Liver (tissue), 7 donors: ENCODE measurements at regions not wholly inside any gene's neighbourhood (a gene's known extent, or its start where the extent isn't known, plus 50 kb on each side); places are given as distances from the start of the nearest gene placed in this dataset.

Experiments
- DNase-seq: peaks from one replicate; pipeline ENCODE4 v3.0.0-alpha.2; 2017; ENCODE audit warnings: low spot score
- H3K27ac ChIP-seq, 2 donors: one replicate each; pipeline ENCODE4 v1.7.0; 2013; ENCODE audit warnings: inconsistent platforms in 2 of 2, low read length in 2 of 2, control low read depth in 1 of 2, low read depth in 1 of 2, mild to moderate bottlenecking in 1 of 2
- H3K27me3 ChIP-seq, 4 donors: one replicate each; pipeline versions ENCODE4 v1.6.1 to v1.7.0; 2013; ENCODE audit warnings: low read length in 3 of 4, inconsistent platforms in 1 of 4, mild to moderate bottlenecking in 1 of 4, moderate library complexity in 1 of 4; ENCODE audit not compliant: control insufficient read depth in 4 of 4, insufficient read depth in 4 of 4
- H3K36me3 ChIP-seq, 4 donors: one replicate each; pipeline versions ENCODE4 v1.6.1 to v1.7.0; 2013; ENCODE audit warnings: low read length in 3 of 4, mild to moderate bottlenecking in 3 of 4, low read depth in 1 of 4, moderate library complexity in 1 of 4; ENCODE audit not compliant: control insufficient read depth in 4 of 4, insufficient read depth in 3 of 4
- H3K4me1 ChIP-seq, 4 donors: one replicate each; pipeline versions ENCODE4 v1.6.1 to v1.7.0; 2013; ENCODE audit warnings: low read length in 3 of 4, mild to moderate bottlenecking in 3 of 4, moderate library complexity in 1 of 4; ENCODE audit not compliant: control insufficient read depth in 4 of 4, insufficient read depth in 4 of 4
- H3K4me3 ChIP-seq, 3 donors: one replicate each; pipeline versions ENCODE4 v1.6.1 to v1.7.0; 2013; ENCODE audit warnings: low read length in 3 of 3, control low read depth in 1 of 3, low read depth in 1 of 3, mild to moderate bottlenecking in 1 of 3
- H3K9ac ChIP-seq, 2 donors: one replicate each; pipeline ENCODE4 v1.7.0; 2013; ENCODE audit warnings: low read length in 2 of 2, mild to moderate bottlenecking in 2 of 2, moderate library complexity in 2 of 2, control low read depth in 1 of 2, low read depth in 1 of 2
- H3K9me3 ChIP-seq, 4 donors: one replicate each; pipeline versions ENCODE4 v1.6.1 to v1.7.0; 2013; ENCODE audit warnings: low read length in 3 of 4; ENCODE audit not compliant: control insufficient read depth in 4 of 4
- EGR1 ChIP-seq, 2 donors: IDR thresholded peaks; 2 replicates each; pipeline ENCODE4 v1.6.1; 2016 to 2018; ENCODE audit warnings: antibody characterized with exemption in 2 of 2, low read depth in 2 of 2
- FOXA1 ChIP-seq: IDR thresholded peaks from 2 replicates; pipeline ENCODE4 v1.6.1; 2016; ENCODE audit warnings: antibody characterized with exemption
- FOXA2 ChIP-seq: IDR thresholded peaks from 2 replicates; pipeline ENCODE4 v1.6.1; 2016; ENCODE audit warnings: antibody characterized with exemption
- HNF4A ChIP-seq, 2 donors: conservative IDR thresholded peaks; 2 replicates each; pipeline ENCODE4 v1.6.1; 2016; ENCODE audit warnings: antibody characterized with exemption in 2 of 2, mild to moderate bottlenecking in 2 of 2
- HNF4G ChIP-seq: IDR thresholded peaks from 2 replicates; pipeline ENCODE4 v1.6.1; 2016; ENCODE audit warnings: antibody characterized with exemption
- JUND ChIP-seq, 2 donors: IDR thresholded peaks; 2 replicates each; pipeline ENCODE4 v1.6.1; 2016; ENCODE audit warnings: antibody characterized with exemption in 2 of 2
- NR2F2 ChIP-seq: IDR thresholded peaks from 2 replicates; pipeline ENCODE4 v1.6.1; 2016; ENCODE audit warnings: antibody characterized with exemption
- RAD21 ChIP-seq, 2 donors: IDR thresholded peaks; 2 replicates each; pipeline ENCODE4 v1.6.1; 2016; ENCODE audit warnings: antibody characterized with exemption in 2 of 2, mild to moderate bottlenecking in 2 of 2
- REST ChIP-seq: IDR thresholded peaks from 2 replicates; pipeline ENCODE4 v1.6.1; 2016; ENCODE audit warnings: antibody characterized with exemption, mild to moderate bottlenecking
- RXRA ChIP-seq, 2 donors: IDR thresholded peaks; 2 replicates each; pipeline ENCODE4 v1.6.1; 2017 to 2018; ENCODE audit warnings: antibody characterized with exemption in 2 of 2, mild to moderate bottlenecking in 1 of 2
- SP1 ChIP-seq: IDR thresholded peaks from 2 replicates; pipeline ENCODE4 v1.6.1; 2018; ENCODE audit warnings: antibody characterized with exemption, mild to moderate bottlenecking
- YY1 ChIP-seq: IDR thresholded peaks from 2 replicates; pipeline ENCODE4 v1.6.1; 2016; ENCODE audit warnings: antibody characterized with exemption, mild to moderate bottlenecking
- ZBTB33 ChIP-seq: IDR thresholded peaks from 2 replicates; pipeline ENCODE4 v1.6.1; 2016; ENCODE audit warnings: antibody characterized with exemption
- WGBS: extraction: QIAGEN DNeasy Blood & Tissue Kit; methylation state at CpG from one replicate; pipeline ENCODE4 v1.1.7; 2013; 5-methylcytosine and 5-hydroxymethylcytosine counted together
- TF ChIP-seq, protein P1 (sequence below): IDR thresholded peaks from 2 replicates; pipeline ENCODE4 v1.6.1; 2016; ENCODE audit warnings: antibody characterized with exemption
- TF ChIP-seq, protein P2 (sequence below): IDR thresholded peaks from 2 replicates; pipeline ENCODE4 v1.6.1; 2016; ENCODE audit warnings: antibody characterized with exemption
- donor health status: healthy.
- donor health status: healthy.
- donor health status: healthy.
- donor health status: healthy.

GRCh38 chr11:121372028-121372427 is 79.5 kb downstream of the SC5D start (continued):
- TF ChIP-seq REST (no peak), HNF4A (conservative IDR thresholded peaks at IDR 0.05) (no peak), RXRA (IDR thresholded peaks at IDR 0.05) (no peak), EGR1 (IDR thresholded peaks at IDR 0.05; ENCODE audit: low read depth in 2 of 2) (no peak), FOXA1 (no peak), NR2F2 (no peak), SP1 (no peak), JUND (IDR thresholded peaks at IDR 0.05) (no peak), FOXA2 (no peak), HNF4G (no peak)
- TF ChIP-seq, protein P1, sequence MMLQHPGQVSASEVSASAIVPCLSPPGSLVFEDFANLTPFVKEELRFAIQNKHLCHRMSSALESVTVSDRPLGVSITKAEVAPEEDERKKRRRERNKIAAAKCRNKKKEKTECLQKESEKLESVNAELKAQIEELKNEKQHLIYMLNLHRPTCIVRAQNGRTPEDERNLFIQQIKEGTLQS, result no peak

DNA sequence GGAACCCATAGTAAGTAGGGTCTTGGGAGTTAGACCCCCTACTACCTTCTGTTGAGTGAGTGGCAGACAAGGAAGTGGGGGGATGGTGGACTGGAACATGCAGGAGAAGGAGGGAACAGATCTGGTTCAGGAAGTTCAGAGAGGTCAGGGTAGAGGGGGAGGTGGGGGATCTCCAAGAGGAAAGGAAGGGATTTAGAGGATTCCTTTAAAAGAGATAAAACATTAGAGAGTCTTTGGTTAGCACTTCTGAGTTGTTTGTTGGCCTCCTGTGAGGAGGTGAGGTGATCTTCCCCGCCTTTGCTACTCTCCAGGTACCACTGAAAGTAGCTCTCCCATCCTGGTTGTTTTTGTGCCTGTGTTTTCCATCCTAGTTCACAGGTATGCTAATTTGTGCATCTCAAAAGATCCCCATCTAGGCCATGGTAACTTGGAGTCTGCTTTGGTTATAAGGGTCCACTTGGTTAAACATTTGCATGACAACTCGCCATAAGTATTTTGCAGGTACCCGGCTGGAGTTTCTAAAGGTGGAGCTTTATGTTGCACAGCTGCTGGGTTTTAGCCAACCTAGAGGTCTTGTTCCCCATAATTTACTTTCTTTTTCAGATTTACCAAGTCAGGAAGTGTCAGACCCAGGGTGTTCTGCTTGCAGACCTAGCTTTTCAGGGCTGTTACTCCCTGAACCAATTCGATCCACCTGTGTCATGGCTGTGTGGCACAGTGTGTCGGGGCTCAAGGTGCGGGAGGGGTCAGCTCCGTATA is 79.3 kb upstream of the SORL1 start:
- Histone ChIP-seq H3K27me3 (no peaks in the 10 kb centered on the region), H3K4me1 (peaks cover 0 to under 1% (median 0%) of the 10 kb centered on the region in 4 donors), H3K9ac (no peak overlapping the region), H3K27ac (no peak overlapping the region), H3K4me3 (no peak overlapping the region), H3K9me3 (no peaks in the 10 kb centered on the region), H3K36me3 (no peaks in the 10 kb centered on the region)
- DNase-seq, result no peak
- 88% methylated on average over 7 of the region's 7 CpGs for WGBS
- TF ChIP-seq FOXA2 (no peak), ZBTB33 (no peak), RAD21 (IDR thresholded peaks at IDR 0.05) (no peak), FOXA1 (no peak), YY1 (no peak), NR2F2 (no peak), EGR1 (IDR thresholded peaks at IDR 0.05; ENCODE audit: low read depth in 2 of 2) (no peak), HNF4A (conservative IDR thresholded peaks at IDR 0.05) (no peak), REST (no peak), RXRA (IDR thresholded peaks at IDR 0.05) (no peak)
- TF ChIP-seq, protein P2, sequence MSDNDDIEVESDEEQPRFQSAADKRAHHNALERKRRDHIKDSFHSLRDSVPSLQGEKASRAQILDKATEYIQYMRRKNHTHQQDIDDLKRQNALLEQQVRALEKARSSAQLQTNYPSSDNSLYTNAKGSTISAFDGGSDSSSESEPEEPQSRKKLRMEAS, result no peak
